ENCODE measurements at regions not wholly inside any gene's neighbourhood (a gene's known extent, or its start where the extent isn't known, plus 50 kb on each side); places are given as distances from the start of the nearest gene placed in this dataset.

GRCh38 chr4:14608630-14609029, 393.7 kb upstream of the CPEB2 start:
- Histone ChIP-seq H3K27me3 (ENCODE audit: control insufficient read depth in 5 of 5, insufficient read depth in 4 of 5, low read length in 5 of 5) (no peaks in the 10 kb centered on the region), H3K27ac (ENCODE audit: low read depth, low read length) (no peak overlapping the region), H3K36me3 (ENCODE audit: control insufficient read depth in 5 of 5, insufficient read depth in 5 of 5, low read length in 5 of 5) (no peaks in the 10 kb centered on the region), H3K4me1 (ENCODE audit: control insufficient read depth in 5 of 5, insufficient read depth in 5 of 5, low read length in 5 of 5) (no peaks in the 10 kb centered on the region), H3K4me3 (ENCODE audit: low read depth in 1 of 5, low read length in 5 of 5) (no peak overlapping the region), H3K9ac (ENCODE audit: low read length in 5 of 5) (no peak overlapping the region), H3K9me3 (ENCODE audit: control insufficient read depth in 5 of 5, low read length in 5 of 5) (no peaks in the 10 kb centered on the region)

GRCh38 chr4:14614840-14615239, 387.4 kb upstream of the CPEB2 start:
- no peaks in the 10 kb centered on the region for H3K36me3 ChIP-seq (ENCODE audit: control insufficient read depth in 5 of 5, insufficient read depth in 5 of 5, low read length in 5 of 5)
- no peak overlapping the region for H3K9ac ChIP-seq (ENCODE audit: low read length in 5 of 5)
- no peaks in the 10 kb centered on the region for H3K27me3 ChIP-seq (ENCODE audit: control insufficient read depth in 5 of 5, insufficient read depth in 4 of 5, low read length in 5 of 5)
- no peaks in the 10 kb centered on the region for H3K9me3 ChIP-seq (ENCODE audit: control insufficient read depth in 5 of 5, low read length in 5 of 5)
- no peak overlapping the region for H3K4me3 ChIP-seq (ENCODE audit: low read depth in 1 of 5, low read length in 5 of 5)
- no peaks in the 10 kb centered on the region for H3K4me1 ChIP-seq (ENCODE audit: control insufficient read depth in 5 of 5, insufficient read depth in 5 of 5, low read length in 5 of 5)
- H3K27ac ChIP-seq (ENCODE audit: low read depth, low read length) = no peak overlapping the region

- H3K27ac ChIP-seq (ENCODE audit: low read depth, low read length) = no peak overlapping the region
- no peak overlapping the region for H3K4me3 ChIP-seq (ENCODE audit: low read depth in 1 of 5, low read length in 5 of 5)
- H3K9ac ChIP-seq (ENCODE audit: low read length in 5 of 5) = no peak overlapping the region
- no peaks in the 10 kb centered on the region for H3K4me1 ChIP-seq (ENCODE audit: control insufficient read depth in 5 of 5, insufficient read depth in 5 of 5, low read length in 5 of 5)
- H3K27me3 ChIP-seq (ENCODE audit: control insufficient read depth in 5 of 5, insufficient read depth in 4 of 5, low read length in 5 of 5) = no peaks in the 10 kb centered on the region
- no peaks in the 10 kb centered on the region for H3K36me3 ChIP-seq (ENCODE audit: control insufficient read depth in 5 of 5, insufficient read depth in 5 of 5, low read length in 5 of 5)
- H3K9me3 ChIP-seq (ENCODE audit: control insufficient read depth in 5 of 5, low read length in 5 of 5) = no peaks in the 10 kb centered on the region
Measured at GRCh38 chr4:14615671-14616070, 386.6 kb upstream of the CPEB2 start.

- H3K36me3 ChIP-seq (ENCODE audit: control insufficient read depth in 5 of 5, insufficient read depth in 5 of 5, low read length in 5 of 5) = no peaks in the 10 kb centered on the region
- H3K4me1 ChIP-seq (ENCODE audit: control insufficient read depth in 5 of 5, insufficient read depth in 5 of 5, low read length in 5 of 5) = no peaks in the 10 kb centered on the region
- H3K27me3 ChIP-seq (ENCODE audit: control insufficient read depth in 5 of 5, insufficient read depth in 4 of 5, low read length in 5 of 5) = no peaks in the 10 kb centered on the region
- H3K9me3 ChIP-seq (ENCODE audit: control insufficient read depth in 5 of 5, low read length in 5 of 5) = no peaks in the 10 kb centered on the region
- H3K4me3 ChIP-seq (ENCODE audit: low read depth in 1 of 5, low read length in 5 of 5) = no peak overlapping the region
- no peak overlapping the region for H3K27ac ChIP-seq (ENCODE audit: low read depth, low read length)
- no peak overlapping the region for H3K9ac ChIP-seq (ENCODE audit: low read length in 5 of 5)
Measured at GRCh38 chr4:14620567-14621141, 381.6 kb upstream of the CPEB2 start.

- H3K36me3 ChIP-seq (ENCODE audit: control insufficient read depth in 5 of 5, insufficient read depth in 5 of 5, low read length in 5 of 5) = no peaks in the 10 kb centered on the region
- H3K9ac ChIP-seq (ENCODE audit: low read length in 5 of 5) = no peak overlapping the region
- no peak overlapping the region for H3K4me3 ChIP-seq (ENCODE audit: low read depth in 1 of 5, low read length in 5 of 5)
- H3K4me1 ChIP-seq (ENCODE audit: control insufficient read depth in 5 of 5, insufficient read depth in 5 of 5, low read length in 5 of 5) = no peaks in the 10 kb centered on the region
- no peaks in the 10 kb centered on the region for H3K27me3 ChIP-seq (ENCODE audit: control insufficient read depth in 5 of 5, insufficient read depth in 4 of 5, low read length in 5 of 5)
- H3K27ac ChIP-seq (ENCODE audit: low read depth, low read length) = no peak overlapping the region
- H3K9me3 ChIP-seq (ENCODE audit: control insufficient read depth in 5 of 5, low read length in 5 of 5) = no peaks in the 10 kb centered on the region
Measured at GRCh38 chr4:14621731-14622463, 380.4 kb upstream of the CPEB2 start.

GRCh38 chr4:14627038-14627437, 375.2 kb upstream of the CPEB2 start:
- no peak overlapping the region for H3K9ac ChIP-seq (ENCODE audit: low read length in 5 of 5)
- no peaks in the 10 kb centered on the region for H3K27me3 ChIP-seq (ENCODE audit: control insufficient read depth in 5 of 5, insufficient read depth in 4 of 5, low read length in 5 of 5)
- no peak overlapping the region for H3K4me3 ChIP-seq (ENCODE audit: low read depth in 1 of 5, low read length in 5 of 5)
- no peaks in the 10 kb centered on the region for H3K4me1 ChIP-seq (ENCODE audit: control insufficient read depth in 5 of 5, insufficient read depth in 5 of 5, low read length in 5 of 5)
- no peaks in the 10 kb centered on the region for H3K36me3 ChIP-seq (ENCODE audit: control insufficient read depth in 5 of 5, insufficient read depth in 5 of 5, low read length in 5 of 5)
- H3K9me3 ChIP-seq (ENCODE audit: control insufficient read depth in 5 of 5, low read length in 5 of 5) = no peaks in the 10 kb centered on the region
- H3K27ac ChIP-seq (ENCODE audit: low read depth, low read length) = no peak overlapping the region

GRCh38 chr4:14631806-14632440, 370.4 kb upstream of the CPEB2 start:
- H3K9ac ChIP-seq (ENCODE audit: low read length in 5 of 5) = no peak overlapping the region
- H3K27ac ChIP-seq (ENCODE audit: low read depth, low read length) = no peak overlapping the region

GRCh38 chr4:14636563-14636962, 365.7 kb upstream of the CPEB2 start:
- H3K27ac ChIP-seq (ENCODE audit: low read depth, low read length) = no peak overlapping the region
- no peaks in the 10 kb centered on the region for H3K4me1 ChIP-seq (ENCODE audit: control insufficient read depth in 5 of 5, insufficient read depth in 5 of 5, low read length in 5 of 5)
- H3K4me3 ChIP-seq (ENCODE audit: low read depth in 1 of 5, low read length in 5 of 5) = no peak overlapping the region
- no peak overlapping the region for H3K9ac ChIP-seq (ENCODE audit: low read length in 5 of 5)
- H3K36me3 ChIP-seq (ENCODE audit: control insufficient read depth in 5 of 5, insufficient read depth in 5 of 5, low read length in 5 of 5) = no peaks in the 10 kb centered on the region
- H3K9me3 ChIP-seq (ENCODE audit: control insufficient read depth in 5 of 5, low read length in 5 of 5) = peaks cover 0 to 3% (median 2%) of the 10 kb centered on the region in 5 donors
- H3K27me3 ChIP-seq (ENCODE audit: control insufficient read depth in 5 of 5, insufficient read depth in 4 of 5, low read length in 5 of 5) = no peaks in the 10 kb centered on the region

More at GRCh38 chr4:14631806-14632440, 370.4 kb upstream of the CPEB2 start:
- no peaks in the 10 kb centered on the region for H3K4me1 ChIP-seq (ENCODE audit: control insufficient read depth in 5 of 5, insufficient read depth in 5 of 5, low read length in 5 of 5)
- no peak overlapping the region for H3K4me3 ChIP-seq (ENCODE audit: low read depth in 1 of 5, low read length in 5 of 5)
- H3K9me3 ChIP-seq (ENCODE audit: control insufficient read depth in 5 of 5, low read length in 5 of 5) = peaks cover 0 to 3% (median 2%) of the 10 kb centered on the region in 5 donors
- H3K27me3 ChIP-seq (ENCODE audit: control insufficient read depth in 5 of 5, insufficient read depth in 4 of 5, low read length in 5 of 5) = no peaks in the 10 kb centered on the region
- no peaks in the 10 kb centered on the region for H3K36me3 ChIP-seq (ENCODE audit: control insufficient read depth in 5 of 5, insufficient read depth in 5 of 5, low read length in 5 of 5)

GRCh38 chr4:14640476-14640875, 361.8 kb upstream of the CPEB2 start:
- no peaks in the 10 kb centered on the region for H3K27me3 ChIP-seq (ENCODE audit: control insufficient read depth in 5 of 5, insufficient read depth in 4 of 5, low read length in 5 of 5)
- no peaks in the 10 kb centered on the region for H3K36me3 ChIP-seq (ENCODE audit: control insufficient read depth in 5 of 5, insufficient read depth in 5 of 5, low read length in 5 of 5)
- H3K4me1 ChIP-seq (ENCODE audit: control insufficient read depth in 5 of 5, insufficient read depth in 5 of 5, low read length in 5 of 5) = no peaks in the 10 kb centered on the region
- H3K9me3 ChIP-seq (ENCODE audit: control insufficient read depth in 5 of 5, low read length in 5 of 5) = no peaks in the 10 kb centered on the region
- no peak overlapping the region for H3K4me3 ChIP-seq (ENCODE audit: low read depth in 1 of 5, low read length in 5 of 5)
- H3K9ac ChIP-seq (ENCODE audit: low read length in 5 of 5) = no peak overlapping the region
- no peak overlapping the region for H3K27ac ChIP-seq (ENCODE audit: low read depth, low read length)

- Histone ChIP-seq H3K9me3 (ENCODE audit: control insufficient read depth in 5 of 5, low read length in 5 of 5) (no peaks in the 10 kb centered on the region), H3K4me1 (ENCODE audit: control insufficient read depth in 5 of 5, insufficient read depth in 5 of 5, low read length in 5 of 5) (no peaks in the 10 kb centered on the region), H3K27me3 (ENCODE audit: control insufficient read depth in 5 of 5, insufficient read depth in 4 of 5, low read length in 5 of 5) (no peaks in the 10 kb centered on the region), H3K9ac (ENCODE audit: low read length in 5 of 5) (no peak overlapping the region), H3K27ac (ENCODE audit: low read depth, low read length) (no peak overlapping the region), H3K36me3 (ENCODE audit: control insufficient read depth in 5 of 5, insufficient read depth in 5 of 5, low read length in 5 of 5) (no peaks in the 10 kb centered on the region), H3K4me3 (ENCODE audit: low read depth in 1 of 5, low read length in 5 of 5) (no peak overlapping the region)
Measured at GRCh38 chr4:14641871-14642270, 360.4 kb upstream of the CPEB2 start.

All from subcutaneous abdominal adipose tissue (tissue), 5 donors.